HG02938 (cell line): ENCODE measurements at regions not wholly inside any gene's neighbourhood (a gene's known extent, or its start where the extent isn't known, plus 50 kb on each side); places are given as distances from the start of the nearest gene placed in this dataset.

ENCODE experiments used
- ATAC-seq: cut with Tn5 transposase; IDR thresholded peaks from one replicate; pipeline ENCODE4 v1.9.1; 2021; ENCODE audit warnings: mild to moderate bottlenecking, moderate library complexity; ENCODE audit not compliant: unreplicated experiment

DNA sequence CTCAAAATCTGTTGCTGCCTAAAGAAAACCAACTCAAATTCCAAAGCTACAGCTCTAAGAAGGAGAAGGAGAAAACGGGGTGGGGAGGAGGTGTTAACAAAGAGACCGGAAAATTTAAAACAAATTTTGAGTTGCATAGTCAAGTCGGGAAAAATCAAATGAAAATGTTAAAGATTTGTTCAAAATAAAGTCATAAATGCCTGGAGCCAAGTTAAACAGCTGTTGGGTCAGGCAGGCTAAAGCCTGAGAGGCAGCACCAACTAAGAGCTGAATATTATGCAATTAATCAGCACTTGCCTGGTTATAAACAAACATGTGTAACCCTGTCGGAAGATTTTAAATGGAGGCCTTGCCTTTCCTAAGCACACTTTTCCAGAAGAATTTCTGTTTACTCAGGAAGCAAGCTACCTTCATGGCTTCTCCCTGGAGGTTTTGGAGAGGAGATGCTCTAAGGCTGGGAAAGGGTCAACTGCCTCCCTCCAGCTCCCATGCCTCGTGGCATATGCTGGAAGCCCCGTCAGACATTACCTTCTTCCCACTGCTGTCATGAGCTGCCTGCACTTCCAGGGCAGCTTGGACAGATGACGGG, 270.5 kb downstream of the DMRT2 start:
- ATAC-seq = no peak

DNA sequence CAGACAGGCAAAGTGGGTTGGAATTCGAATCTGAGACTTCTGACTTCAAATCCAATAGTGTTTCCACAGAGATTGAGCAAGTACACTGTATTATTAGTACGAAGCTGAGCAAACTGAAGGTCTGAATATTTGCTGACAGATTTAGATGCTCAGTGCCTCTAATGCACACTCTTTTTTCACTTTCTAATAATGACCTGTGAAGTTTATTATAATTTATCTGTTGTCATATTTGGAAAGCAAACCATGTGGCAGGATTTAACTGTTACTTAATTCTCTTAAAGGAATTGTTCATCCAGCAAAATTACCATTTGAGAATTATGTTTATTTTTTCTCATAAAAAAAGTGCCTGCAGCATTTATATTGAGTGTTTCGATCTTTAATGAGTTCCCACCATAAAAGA, 277.3 kb downstream of the DMRT2 start:
- no peak for ATAC-seq

DNA sequence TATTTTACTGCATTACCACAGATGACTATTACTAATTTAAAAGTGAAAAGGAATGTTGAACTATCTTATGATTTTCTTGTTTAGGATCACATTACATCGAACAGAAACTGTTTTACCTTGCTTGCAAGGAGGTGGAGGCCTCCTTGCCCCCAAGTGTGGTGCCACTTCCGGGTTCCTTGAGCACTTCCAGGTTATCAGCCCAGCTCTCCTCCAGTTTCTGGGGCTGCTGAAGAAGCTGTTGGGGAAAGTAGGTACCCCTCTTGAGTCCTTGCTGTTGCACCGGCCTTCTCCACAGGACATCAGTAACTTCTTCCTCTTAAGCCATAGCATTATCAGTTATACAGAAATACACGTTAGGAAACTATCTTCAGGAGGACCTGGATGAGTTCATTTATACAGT, 278.2 kb downstream of the DMRT2 start:
- ATAC-seq = no peak

DNA sequence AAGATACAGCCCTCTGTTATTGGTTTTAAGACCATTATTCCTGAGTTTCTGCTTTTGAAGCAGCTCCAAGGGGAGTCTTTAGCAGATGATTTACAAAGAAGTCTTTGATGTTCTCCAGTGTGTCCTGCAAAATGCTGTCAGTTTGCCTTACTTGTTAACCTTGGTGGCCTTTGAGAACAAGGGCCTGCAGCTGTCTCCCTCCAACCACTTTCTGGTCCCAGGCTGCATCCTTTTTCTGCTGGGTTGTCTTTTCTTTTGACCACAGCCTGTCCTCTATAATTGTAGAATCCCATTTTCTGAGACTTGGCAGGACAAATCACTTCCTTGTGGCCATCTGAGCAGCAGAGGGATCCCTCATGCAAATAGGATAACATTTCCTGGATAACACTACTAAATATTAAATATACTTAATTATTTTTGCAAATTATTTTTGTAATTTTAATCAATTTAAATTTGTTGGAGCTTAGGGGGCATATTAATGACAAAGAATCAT, 281.4 kb downstream of the DMRT2 start:
- ATAC-seq = no peak

DNA sequence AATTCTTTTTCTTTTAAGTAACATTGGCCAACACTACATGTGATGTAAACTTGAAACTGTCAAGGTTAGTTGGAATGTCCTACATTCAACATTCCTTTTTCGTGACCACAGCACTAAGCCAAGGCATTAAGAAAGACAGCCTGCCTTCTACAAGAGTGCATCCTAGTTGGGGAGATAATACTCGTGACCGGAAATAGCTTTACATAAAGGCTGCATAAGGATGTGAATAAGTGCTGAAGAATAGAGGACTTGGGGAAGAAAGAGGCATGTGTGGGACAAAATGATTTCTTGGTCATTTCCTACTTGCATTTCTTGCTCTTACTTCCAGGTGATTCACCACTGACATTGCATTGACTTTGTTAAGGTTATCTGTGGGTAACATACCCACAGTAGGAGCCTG, 282.0 kb downstream of the DMRT2 start:
- ATAC-seq = no peak

DNA sequence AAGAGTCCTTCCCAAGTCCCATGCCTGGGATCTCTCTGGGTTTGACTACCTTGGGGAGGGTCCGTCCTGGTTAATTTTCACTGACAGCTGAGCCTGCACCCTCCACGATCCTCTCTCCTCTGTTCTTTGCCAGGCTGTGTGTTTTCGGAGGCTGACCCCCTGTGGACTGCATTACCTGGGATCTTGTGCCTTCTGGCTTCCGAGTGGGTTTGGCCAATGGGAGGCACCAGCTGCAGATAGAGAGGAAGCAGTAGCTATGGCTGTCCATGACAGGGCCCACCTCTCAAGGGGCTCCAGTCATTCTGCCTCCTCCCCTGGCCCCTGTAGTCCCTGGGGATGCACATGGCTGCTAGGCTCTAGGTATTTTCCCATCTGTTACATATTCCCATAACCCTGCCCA, 285.0 kb downstream of the DMRT2 start:
- no peak for ATAC-seq

DNA sequence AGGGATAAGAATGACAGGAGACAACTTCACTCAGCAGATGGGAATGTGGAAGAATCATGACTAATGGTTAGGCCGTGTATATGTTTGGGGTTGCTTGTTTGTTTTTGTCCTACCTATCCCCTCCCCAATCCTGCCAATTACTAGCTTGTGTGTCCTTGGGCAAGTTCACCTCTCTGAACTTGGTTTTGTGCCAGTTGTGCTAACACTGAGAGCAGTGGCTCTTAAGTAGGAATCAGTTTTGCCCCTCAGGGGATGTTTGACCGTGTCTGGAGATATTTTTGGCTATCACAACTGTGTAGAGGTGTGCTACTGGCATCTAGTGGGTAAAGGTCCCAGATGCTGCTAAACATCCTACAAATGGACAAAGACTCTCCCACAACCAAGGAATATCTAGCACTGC, 287.0 kb downstream of the DMRT2 start:
- no peak for ATAC-seq

DNA sequence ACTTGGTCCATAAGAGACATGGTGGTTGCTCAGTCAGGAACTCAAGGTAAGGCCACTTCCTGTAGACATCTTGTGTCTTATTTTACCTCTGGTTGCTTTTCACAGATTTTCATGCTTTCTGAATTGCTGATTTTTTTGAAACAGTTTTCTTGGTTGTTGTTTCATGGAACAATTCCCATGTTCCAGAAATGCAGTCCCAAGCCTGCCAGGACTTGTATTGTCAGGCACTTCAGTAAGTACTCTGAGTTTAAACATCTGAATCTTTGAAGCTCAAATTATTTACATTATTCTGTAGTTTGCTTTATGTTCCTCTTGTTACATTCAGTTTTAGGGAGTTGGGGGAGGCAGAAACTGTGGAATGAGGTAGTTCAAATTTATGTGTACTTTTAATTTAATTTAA, 290.2 kb downstream of the DMRT2 start:
- ATAC-seq = no peak

DNA sequence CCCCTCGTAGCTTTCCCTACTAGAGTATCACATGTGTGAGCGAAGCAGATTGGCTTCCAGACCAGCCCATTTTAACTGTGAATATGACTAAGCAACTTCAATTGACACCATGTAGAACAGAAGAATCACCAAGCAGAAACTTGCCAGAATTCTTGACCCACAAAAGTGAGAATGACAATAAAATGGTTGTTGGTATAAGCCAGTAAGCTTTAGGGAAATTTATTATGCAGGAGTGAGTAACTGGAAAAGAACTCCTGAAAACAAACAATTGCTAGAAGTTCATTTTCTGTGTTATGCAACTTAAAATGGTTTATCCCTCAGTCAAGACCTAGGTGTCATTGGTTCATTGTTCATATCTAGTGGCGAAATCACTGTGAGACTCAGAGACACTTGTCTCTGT, 303.1 kb downstream of the DMRT2 start:
- no peak for ATAC-seq

DNA sequence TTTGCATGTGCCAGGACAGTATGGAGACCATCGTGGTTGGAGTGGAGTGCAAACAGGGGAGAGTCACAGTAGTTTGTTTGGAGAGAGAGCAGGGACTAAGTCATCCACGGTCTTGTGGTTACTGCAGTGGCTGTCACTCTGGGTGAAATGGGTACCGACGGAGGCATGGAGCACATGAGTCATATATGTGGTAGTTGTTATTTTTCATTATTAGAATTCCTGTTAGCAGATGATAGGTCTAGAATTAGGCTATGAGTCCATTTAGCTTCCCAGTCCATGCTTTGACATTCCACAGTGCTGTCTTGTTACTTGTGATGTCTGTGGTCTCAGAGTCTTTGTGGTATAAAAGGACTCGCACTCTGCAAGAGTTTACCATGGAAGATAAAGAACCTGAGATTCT, 303.9 kb downstream of the DMRT2 start:
- ATAC-seq = no peak

DNA sequence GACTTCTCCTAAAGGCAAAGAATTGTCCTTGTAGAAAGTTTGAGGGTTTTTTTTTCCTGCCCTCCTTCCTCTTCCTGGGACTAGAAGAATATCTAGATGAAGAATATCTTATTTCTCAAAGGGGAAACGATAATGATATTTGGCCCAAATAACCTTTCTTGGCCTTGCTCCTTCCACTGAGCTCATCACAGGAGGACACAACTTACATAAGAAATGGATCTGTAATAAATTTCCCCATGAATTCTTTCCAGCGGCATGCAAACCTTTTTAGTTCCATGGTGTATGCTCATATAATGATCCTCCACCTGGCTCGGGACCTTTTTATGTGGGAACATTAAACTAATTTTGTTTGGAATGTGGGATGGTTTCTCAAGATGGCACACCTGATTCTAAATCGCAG, 304.4 kb downstream of the DMRT2 start:
- no peak for ATAC-seq

DNA sequence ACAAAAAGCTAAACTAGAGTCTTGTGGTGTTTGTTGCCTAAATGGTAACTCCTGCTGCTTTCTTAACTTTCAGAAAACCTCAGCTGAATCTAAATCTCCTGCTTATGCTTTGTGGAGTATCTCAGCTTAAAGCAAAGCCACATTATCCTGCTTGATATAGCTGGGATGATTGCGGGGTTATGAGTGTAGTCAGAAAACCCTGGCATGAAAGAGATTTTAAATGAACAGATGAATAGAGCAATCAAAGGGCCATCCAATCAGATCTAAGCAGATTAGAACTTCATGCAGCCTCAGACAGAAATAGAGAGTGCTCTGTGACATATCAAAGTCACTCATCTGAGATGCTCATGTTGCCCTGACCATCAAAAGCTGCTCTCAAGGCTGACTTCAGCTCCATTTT, 305.5 kb downstream of the DMRT2 start:
- no peak for ATAC-seq

DNA sequence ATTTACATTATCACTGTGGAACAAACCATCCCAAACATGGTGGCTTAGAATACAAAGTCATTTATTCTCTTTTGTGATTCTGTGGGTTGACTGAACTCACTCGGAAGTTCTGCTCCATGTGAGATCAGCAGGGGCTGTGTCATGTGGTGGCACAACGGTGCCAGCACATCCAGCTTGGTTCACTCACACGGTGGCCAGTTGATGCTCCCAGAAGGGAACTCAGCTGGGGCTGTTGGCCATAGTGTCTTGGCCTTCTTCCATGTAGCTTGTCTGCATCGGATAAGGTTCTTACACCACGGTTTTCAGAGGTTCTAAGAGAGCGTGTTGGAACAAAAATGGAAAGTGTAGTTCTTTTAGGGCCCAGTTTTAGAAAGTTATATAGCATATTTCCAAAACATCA, 312.7 kb downstream of the DMRT2 start:
- no peak for ATAC-seq

DNA sequence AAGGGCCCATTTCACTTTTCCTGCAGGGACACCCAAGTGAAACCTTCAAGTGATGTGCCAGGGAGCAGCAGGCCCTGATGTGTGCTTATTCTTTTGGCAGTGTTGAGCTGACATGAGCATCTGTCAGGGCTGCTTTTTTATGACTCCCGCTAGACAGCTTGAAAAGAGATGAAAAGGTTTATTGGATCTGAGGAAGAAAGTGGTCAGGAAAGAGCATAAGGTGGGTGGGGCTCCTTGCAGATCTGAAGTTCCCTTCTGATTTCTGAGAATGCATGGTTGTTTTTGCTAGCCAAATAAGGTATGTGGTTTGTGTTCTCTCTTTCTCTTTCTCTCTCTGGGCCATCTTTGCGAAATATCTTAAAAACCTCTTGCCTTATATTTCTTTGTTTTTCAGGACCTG, 316.1 kb downstream of the DMRT2 start:
- ATAC-seq = no peak

DNA sequence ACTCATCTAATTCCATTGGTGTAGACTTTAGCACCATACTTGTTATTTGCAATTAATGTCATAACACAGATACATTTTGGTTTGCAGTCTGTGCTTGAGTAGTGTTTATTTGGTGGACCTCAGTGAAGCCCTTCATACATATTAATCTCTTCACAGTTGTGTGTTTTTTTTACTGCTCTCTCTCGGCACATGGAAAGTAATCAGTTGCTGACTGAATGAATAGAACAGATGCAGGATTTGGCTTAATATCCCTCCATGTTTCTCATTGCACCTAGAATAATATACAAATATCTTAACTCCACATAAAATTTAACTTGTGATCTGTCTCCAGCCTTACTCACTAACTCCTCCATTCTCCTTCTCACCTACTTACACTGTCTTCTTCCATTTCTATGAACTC, 319.1 kb downstream of the DMRT2 start:
- no peak for ATAC-seq

DNA sequence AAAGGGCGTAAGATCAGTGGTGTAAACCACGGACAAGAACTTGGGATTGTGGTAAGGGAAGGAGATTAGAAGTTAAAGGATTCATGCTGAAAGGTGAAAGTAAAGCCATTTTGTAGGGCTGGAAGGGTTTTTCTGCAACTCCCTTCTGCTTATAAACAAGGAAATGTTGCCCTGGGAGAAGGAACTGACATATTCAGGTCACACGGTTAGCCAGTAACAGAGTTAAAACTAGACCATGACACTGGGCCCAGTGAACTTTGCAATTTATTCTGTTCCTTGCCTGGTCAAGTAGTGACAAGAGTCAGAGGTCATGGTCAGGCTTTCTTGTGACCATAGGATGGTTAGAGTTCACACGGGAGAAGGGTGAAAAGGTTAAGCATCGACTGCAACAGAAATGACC, 323.3 kb downstream of the DMRT2 start:
- no peak for ATAC-seq

DNA sequence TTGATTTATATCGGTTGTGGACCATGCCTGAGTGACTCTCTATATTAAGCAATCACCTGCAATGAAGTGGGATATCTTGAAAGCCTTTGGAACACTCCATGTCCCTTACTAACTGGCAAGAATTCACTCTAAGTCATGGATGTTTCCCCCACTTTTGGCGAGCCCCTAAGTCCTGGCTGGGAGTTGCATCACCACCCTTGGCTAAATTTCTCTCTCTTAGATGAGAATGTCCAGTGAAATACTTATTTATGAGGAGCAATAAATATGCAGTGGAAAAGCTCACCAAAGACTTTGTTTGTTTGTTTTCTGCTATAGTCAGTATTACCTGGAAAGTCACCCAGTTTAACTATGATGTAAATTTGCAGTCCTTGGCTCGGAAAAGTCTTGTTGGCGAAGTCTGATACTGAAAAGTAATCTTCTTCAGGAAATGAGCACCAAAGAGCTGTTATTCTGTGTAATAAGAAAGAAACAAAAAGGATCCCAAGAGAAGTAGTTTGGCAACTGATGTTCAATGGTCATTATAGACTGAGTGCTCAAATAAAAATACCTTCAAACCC, 333.8 kb downstream of the DMRT2 start:
- ATAC-seq = no peak

DNA sequence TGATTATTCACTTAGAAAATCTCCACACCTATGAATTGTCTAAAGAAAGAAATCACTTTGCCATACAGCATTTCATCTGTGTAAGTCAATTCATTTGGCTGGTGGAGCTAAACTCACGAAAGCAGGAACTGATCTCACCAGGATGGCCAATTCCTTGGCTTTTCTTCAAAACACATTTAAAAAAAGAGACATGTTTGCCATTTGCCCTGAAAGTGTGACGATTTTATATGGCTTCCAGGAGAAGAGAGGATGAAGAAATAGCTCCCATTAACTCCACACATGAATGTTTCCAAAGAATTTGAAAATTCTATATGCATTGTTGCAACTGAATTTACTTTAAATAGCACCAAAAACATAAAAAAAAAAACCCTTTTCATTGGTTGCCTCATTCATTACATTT, 334.7 kb downstream of the DMRT2 start:
- ATAC-seq = no peak

DNA sequence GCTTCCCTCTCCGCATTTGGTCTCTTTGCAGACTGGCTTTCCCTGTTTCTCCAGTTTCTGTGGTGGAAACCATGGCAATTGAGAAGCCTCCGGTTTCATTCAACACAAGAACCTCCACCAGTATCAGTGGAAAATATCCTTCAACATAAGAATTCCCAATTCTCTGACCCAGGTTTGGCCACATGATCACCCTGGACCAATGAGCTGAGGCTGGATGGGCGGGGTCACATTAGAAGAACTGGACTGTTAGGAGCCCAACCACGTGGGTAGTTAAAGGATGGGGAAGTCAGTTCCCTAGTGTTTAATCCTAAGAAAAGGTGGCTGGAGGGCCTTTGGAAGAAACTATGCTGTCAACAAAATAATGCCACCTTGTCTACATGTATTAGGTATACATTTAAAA, 336.3 kb downstream of the DMRT2 start:
- no peak for ATAC-seq

DNA sequence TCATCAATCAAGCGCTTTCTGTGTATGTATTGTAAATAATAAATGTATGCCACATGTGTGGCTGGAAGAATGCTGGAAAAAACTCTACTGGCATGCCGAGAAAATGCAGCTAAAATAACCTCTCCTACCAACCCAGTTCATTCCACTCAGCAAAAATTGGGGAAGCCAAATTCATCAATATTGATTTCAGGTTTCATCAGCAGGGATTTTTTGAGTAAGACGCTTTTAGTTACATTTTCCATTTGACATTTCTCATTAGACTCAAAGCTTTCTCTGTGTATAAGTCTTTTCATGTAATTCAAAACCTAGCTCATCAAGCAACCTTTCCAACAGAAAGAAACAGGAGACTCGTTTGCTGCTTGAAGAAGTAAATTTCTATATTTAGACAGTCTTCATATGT, 338.1 kb downstream of the DMRT2 start:
- ATAC-seq = no peak

DNA sequence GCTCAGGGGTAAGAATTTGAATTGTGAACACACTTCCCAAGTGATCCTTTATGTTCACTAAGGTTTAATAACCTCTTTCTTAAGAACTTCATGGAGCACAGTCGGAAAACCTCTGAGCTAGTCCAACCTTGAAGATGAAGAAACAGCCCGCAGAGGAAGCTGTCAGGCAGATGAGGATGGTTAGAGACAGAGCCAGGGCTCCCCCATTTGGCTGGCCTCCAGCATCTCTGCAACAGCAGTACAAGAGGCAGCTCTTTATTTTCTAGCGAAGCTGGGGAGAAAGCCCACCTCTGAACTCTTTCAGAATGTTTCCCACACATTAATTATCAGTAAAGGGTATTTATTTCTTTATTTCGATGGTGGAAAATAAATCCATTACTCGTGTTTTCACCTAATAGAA, 350.8 kb downstream of the DMRT2 start:
- ATAC-seq = no peak

DNA sequence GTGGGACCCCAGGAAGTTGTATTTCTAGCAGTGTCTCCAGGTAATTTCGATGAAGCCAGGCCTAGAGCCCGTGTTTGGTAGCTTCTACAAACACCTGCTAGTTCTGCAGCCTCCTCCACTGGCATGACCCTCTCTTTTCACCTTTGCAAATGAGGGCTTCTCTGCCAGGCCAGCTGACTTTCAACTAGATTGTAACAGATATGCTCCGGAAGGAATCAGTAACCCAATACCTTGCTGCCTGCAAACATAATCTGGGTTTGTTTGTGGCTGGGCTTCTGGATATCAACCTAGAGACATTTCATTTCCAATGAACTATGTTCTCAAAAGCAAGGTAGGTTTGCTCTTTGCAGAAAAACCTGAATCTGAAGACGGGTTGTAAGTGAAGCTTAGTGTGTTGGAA, 354.8 kb downstream of the DMRT2 start:
- ATAC-seq = no peak

DNA sequence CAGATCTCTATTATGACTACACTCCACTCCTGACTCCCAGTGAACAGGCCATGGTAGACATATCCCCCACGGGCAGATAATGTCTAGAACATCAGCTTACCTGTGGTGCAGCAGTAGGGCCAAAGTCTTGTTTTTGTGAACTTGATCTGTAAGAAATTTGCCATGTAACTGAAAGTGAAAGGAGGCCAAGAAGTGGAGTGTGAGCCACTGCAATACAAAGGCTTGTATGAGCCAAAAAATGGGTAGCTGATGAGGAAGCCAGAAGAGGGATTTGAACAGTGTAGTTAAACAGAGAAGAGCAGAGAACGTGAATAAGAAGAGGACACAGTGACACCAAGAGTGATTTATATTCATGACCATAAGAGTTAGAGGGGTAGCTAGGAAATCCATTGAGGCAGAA, 361.7 kb downstream of the DMRT2 start:
- no peak for ATAC-seq
